H1 (cell line): ENCODE measurements at regions not wholly inside any gene's neighbourhood (a gene's known extent, or its start where the extent isn't known, plus 50 kb on each side); places are given as distances from the start of the nearest gene placed in this dataset.

Experiments
- CHD2 ChIP-seq: IDR thresholded peaks from 2 replicates; pipeline ENCODE4 v1.6.1; 2012; ENCODE audit warnings: low read length, improper control_type of control experiment
- EP300 ChIP-seq, 2 experiments: IDR thresholded peaks; 1 replicate in 1 of 2; 2 replicates in 1 of 2; pipeline ENCODE4 v1.6.1; 2011 to 2012; ENCODE audit warnings: low read depth in 2 of 2, low read length in 2 of 2, mild to moderate bottlenecking in 2 of 2, borderline replicate concordance in 1 of 2, inconsistent platforms in 1 of 2, moderate library complexity in 1 of 2
- EZH2 ChIP-seq: fragments of 200-600 bp; sonication (generic); IDR thresholded peaks from 2 replicates; pipeline ENCODE4 v1.7.1; 2012; ENCODE audit warnings: low read depth, mild to moderate bottlenecking, moderate library complexity, low read length, inconsistent platforms; ENCODE audit not compliant: severe bottlenecking
- JUN ChIP-seq: IDR thresholded peaks from 2 replicates; pipeline ENCODE4 v1.6.1; 2011; ENCODE audit warnings: low read depth, mild to moderate bottlenecking, improper control_type of control experiment, low read length
- KDM1A ChIP-seq: fragments of 200-600, 300-600 bp; sonication (generic); IDR thresholded peaks from 2 replicates; pipeline ENCODE4 v1.7.1; 2016; ENCODE audit warnings: mild to moderate bottlenecking, low read length, borderline replicate concordance
- MAFK ChIP-seq: IDR thresholded peaks from 2 replicates; pipeline ENCODE4 v1.6.1; 2012; ENCODE audit warnings: low read depth, mild to moderate bottlenecking, improper control_type of control experiment, low read length
- POLR2A ChIP-seq, 2 experiments: IDR thresholded peaks; 1 replicate in 1 of 2; 2 replicates in 1 of 2; pipeline ENCODE4 v1.6.1; 2011; ENCODE audit warnings: low read depth in 2 of 2, low read length in 2 of 2, mild to moderate bottlenecking in 2 of 2; ENCODE audit errors: control extremely low read depth in 1 of 2
- POLR2AphosphoS5 ChIP-seq: IDR thresholded peaks from 2 replicates; pipeline ENCODE4 v1.6.1; 2011; ENCODE audit warnings: low read depth, low read length
- TBP ChIP-seq: IDR thresholded peaks from 2 replicates; pipeline ENCODE4 v1.6.1; 2011; ENCODE audit warnings: low read depth, low read length, improper control_type of control experiment
- TF ChIP-seq, protein P1 (sequence below): IDR thresholded peaks from 2 replicates; pipeline ENCODE4 v1.6.1; 2011; ENCODE audit warnings: low read length, improper control_type of control experiment
- TF ChIP-seq, protein P2 (sequence below), 3 experiments: IDR thresholded peaks; 1 replicate in 2 of 3; 2 replicates in 1 of 3; pipeline versions ENCODE4 v1.5.1 to v1.6.1; 2011; ENCODE audit warnings: low read length in 3 of 3, mild to moderate bottlenecking in 3 of 3, inconsistent platforms in 2 of 3, low read depth in 1 of 3, moderate library complexity in 1 of 3; ENCODE audit not compliant: insufficient read depth in 1 of 3; ENCODE audit errors: control extremely low read depth in 1 of 3

DNA sequence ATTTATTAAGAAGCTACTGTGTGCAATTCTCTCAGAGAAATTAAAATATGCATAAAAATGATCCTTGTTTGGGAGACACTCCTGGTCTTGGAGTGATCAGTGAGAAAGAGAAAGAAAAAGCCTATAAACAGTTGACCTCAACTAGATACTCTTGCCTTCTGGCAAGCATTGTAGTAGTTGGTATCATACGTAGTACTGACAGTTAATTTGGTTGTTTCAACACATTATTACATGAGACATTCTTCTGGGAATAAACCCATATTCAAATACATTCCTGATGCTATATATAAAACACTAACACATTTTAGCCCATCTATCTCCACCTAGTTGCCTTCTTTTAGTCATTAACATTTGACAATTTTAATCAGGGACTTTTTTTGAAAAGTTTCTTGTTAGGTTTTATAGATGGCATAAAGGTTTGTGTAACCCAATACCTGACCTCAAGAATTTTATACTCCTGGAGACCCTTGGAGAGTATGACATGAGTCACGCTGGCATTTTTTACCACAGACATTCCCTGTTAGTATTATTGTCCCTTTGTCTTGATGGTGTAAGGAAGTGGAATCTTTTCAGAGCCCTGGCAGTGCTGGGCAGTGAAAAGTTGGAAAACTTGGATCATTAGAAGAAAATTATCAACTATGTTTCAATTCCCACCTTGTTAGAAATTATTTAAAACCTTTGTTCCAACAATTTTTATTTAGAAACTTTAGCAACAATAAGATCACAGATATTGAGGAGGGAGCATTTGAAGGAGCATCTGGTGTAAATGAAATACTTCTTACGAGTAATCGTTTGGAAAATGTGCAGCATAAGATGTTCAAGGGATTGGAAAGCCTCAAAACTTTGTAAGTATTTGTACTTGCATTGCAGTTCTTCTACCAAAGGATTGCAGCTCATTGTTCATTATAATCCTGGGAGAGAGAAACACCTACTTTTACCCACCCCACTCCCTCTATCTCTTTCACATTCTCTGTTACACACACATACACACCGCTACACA is 167.1 kb upstream of the PACRGL start:
- TF ChIP-seq MAFK (no peak), POLR2AphosphoS5 (no peak), POLR2A (IDR thresholded peaks at IDR 0.05; ENCODE audit: control extremely low read depth in 1 of 2, low read depth in 2 of 2, low read length in 2 of 2) (no peak), TBP (no peak), KDM1A (no peak), JUN (no peak), CHD2 (no peak), EP300 (IDR thresholded peaks at IDR 0.05; ENCODE audit: borderline replicate concordance in 1 of 2, low read depth in 2 of 2, low read length in 2 of 2) (no peak), EZH2 (no peak)
- TF ChIP-seq, protein P1, sequence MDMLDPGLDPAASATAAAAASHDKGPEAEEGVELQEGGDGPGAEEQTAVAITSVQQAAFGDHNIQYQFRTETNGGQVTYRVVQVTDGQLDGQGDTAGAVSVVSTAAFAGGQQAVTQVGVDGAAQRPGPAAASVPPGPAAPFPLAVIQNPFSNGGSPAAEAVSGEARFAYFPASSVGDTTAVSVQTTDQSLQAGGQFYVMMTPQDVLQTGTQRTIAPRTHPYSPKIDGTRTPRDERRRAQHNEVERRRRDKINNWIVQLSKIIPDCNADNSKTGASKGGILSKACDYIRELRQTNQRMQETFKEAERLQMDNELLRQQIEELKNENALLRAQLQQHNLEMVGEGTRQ = no peak
- TF ChIP-seq, protein P2, sequence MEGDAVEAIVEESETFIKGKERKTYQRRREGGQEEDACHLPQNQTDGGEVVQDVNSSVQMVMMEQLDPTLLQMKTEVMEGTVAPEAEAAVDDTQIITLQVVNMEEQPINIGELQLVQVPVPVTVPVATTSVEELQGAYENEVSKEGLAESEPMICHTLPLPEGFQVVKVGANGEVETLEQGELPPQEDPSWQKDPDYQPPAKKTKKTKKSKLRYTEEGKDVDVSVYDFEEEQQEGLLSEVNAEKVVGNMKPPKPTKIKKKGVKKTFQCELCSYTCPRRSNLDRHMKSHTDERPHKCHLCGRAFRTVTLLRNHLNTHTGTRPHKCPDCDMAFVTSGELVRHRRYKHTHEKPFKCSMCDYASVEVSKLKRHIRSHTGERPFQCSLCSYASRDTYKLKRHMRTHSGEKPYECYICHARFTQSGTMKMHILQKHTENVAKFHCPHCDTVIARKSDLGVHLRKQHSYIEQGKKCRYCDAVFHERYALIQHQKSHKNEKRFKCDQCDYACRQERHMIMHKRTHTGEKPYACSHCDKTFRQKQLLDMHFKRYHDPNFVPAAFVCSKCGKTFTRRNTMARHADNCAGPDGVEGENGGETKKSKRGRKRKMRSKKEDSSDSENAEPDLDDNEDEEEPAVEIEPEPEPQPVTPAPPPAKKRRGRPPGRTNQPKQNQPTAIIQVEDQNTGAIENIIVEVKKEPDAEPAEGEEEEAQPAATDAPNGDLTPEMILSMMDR (IDR thresholded peaks at IDR 0.05; ENCODE audit: control extremely low read depth in 1 of 3, insufficient read depth in 1 of 3, low read depth in 1 of 3, low read length in 3 of 3) = no peak
